ENCODE measurements at regions not wholly inside any gene's neighbourhood (a gene's known extent, or its start where the extent isn't known, plus 50 kb on each side); places are given as distances from the start of the nearest gene placed in this dataset.
"Not testable (repeated sequence)": the region's sequence is repeated elsewhere in the genome, so short reads cannot be mapped to it uniquely, and the experiment has no call there.

DNA sequence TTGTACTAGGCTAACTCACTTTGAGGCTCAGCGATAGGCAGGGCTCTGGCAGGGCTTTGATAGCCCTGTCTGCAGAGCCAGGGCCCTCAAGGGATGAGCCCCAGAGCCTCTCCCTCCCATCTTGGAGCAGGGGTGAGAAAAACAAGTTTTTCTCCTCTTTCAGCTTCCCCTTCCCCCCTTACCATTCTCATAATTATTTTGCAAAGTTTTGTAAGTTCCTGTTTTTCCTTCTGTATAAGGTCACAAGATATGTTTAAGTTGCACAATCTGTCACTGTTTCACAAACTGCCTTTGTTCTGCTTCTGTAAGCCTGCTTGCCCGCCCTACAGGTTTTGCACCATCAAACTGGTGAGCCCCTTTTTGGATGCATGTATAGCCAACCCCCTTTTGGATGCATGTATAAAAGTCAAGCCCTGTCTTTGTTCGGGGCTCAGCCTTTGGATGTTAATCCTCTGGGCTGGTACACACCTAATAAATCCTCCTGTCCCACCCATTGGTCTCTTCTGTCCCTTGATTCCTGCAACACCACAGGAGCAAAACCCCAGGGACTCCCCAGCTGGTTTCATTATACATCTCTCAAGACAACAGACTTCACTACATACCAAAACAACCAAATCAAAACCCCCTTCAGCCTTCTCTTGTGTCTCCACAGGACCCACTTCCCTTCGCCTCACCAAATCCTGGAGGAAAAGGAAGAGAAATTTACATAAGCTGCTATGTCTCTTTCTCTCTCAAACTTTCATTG, 52.5 kb upstream of the RESF1 start:
- Histone ChIP-seq H3K27ac (no peak overlapping the region), H3K4me3 (ENCODE audit: low read depth, low read length) (no peak overlapping the region), H3K27me3 (ENCODE audit: insufficient read depth, low read depth, severe bottlenecking) (no peaks in the 10 kb centered on the region), H3K9me3 (ENCODE audit: severe bottlenecking) (peaks cover 6% of the 10 kb centered on the region), H3K36me3 (no peaks in the 10 kb centered on the region)
- TF ChIP-seq, protein P1, sequence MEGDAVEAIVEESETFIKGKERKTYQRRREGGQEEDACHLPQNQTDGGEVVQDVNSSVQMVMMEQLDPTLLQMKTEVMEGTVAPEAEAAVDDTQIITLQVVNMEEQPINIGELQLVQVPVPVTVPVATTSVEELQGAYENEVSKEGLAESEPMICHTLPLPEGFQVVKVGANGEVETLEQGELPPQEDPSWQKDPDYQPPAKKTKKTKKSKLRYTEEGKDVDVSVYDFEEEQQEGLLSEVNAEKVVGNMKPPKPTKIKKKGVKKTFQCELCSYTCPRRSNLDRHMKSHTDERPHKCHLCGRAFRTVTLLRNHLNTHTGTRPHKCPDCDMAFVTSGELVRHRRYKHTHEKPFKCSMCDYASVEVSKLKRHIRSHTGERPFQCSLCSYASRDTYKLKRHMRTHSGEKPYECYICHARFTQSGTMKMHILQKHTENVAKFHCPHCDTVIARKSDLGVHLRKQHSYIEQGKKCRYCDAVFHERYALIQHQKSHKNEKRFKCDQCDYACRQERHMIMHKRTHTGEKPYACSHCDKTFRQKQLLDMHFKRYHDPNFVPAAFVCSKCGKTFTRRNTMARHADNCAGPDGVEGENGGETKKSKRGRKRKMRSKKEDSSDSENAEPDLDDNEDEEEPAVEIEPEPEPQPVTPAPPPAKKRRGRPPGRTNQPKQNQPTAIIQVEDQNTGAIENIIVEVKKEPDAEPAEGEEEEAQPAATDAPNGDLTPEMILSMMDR (IDR thresholded peaks at IDR 0.05; ENCODE audit: low read depth, low read length) = no peak
- DNase-seq = no peak

DNA sequence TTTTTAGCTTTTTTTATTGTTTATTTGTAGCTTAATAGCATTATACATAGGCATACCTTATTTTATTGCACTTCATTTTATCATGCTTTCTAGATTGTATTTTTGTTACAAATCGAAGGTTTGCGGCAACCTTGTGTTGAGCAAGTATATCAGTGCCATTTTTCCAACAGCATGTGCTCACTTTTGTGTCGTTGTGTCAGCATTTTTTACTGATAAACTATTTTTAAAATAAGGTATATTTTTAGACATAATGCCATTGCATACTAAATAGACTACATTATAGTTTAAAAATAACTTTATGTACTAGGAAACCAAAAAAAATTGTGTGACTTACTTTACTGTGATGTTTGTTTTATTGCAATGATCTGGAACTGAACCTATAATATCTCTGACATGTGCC, 56.2 kb upstream of the RESF1 start:
- no peak for DNase-seq
- H3K27ac ChIP-seq = no peak overlapping the region
- no peaks in the 10 kb centered on the region for H3K27me3 ChIP-seq (ENCODE audit: insufficient read depth, low read depth, severe bottlenecking)
- H3K36me3 ChIP-seq = no peaks in the 10 kb centered on the region
- no peak overlapping the region for H3K4me3 ChIP-seq (ENCODE audit: low read depth, low read length)
- TF ChIP-seq, protein P1 (IDR thresholded peaks at IDR 0.05; ENCODE audit: low read depth, low read length) = no peak
- H3K9me3 ChIP-seq (ENCODE audit: severe bottlenecking) = peaks cover 3% of the 10 kb centered on the region

DNA sequence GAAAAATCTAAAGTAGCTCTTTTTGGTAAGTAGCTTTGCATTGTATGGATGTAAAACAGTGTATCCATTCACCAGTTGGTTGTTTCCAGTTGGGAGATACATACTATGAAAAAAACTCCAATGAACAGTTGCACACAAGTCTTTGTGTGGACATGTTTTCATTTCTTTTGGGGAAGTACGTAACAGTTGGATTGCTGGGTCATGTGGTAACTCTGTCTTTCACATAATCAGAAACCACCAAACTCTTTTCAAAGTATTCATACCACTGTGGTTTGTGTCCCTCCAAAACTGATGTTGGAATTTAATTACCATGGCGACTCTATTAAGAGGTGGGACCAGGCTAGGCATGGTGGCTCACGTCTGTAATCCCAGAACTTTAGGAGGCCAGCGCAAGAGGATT, 58.9 kb upstream of the RESF1 start:
- no peaks in the 10 kb centered on the region for H3K36me3 ChIP-seq
- no peak overlapping the region for H3K4me3 ChIP-seq (ENCODE audit: low read depth, low read length)
- no peak overlapping the region for H3K27ac ChIP-seq
- DNase-seq = no peak
- TF ChIP-seq, protein P1 (IDR thresholded peaks at IDR 0.05; ENCODE audit: low read depth, low read length) = no peak
- no peaks in the 10 kb centered on the region for H3K27me3 ChIP-seq (ENCODE audit: insufficient read depth, low read depth, severe bottlenecking)
- H3K9me3 ChIP-seq (ENCODE audit: severe bottlenecking) = no peaks in the 10 kb centered on the region

DNA sequence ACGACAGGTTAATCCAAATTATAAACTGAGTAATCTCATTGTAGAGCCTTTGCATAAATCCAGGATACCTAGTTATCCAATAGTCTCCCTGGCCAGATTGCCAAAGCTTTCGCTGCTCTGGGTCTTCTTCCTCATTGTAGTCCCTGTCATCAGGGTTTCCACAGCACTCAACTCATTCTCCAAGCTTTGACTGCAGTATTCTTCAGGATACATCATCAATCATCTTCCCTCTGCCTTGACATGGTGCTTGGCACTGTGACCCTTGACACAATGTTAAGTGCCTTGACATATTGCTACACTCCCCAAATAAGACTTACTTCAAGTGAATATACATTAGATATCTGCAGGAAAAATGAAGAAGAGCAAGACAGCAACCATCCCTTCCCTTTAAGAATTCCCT, 60.1 kb upstream of the RESF1 start:
- no peaks in the 10 kb centered on the region for H3K27me3 ChIP-seq (ENCODE audit: insufficient read depth, low read depth, severe bottlenecking)
- no peak for DNase-seq
- no peak overlapping the region for H3K27ac ChIP-seq
- H3K4me3 ChIP-seq (ENCODE audit: low read depth, low read length) = no peak overlapping the region
- TF ChIP-seq, protein P1 (IDR thresholded peaks at IDR 0.05; ENCODE audit: low read depth, low read length) = no peak
- no peaks in the 10 kb centered on the region for H3K9me3 ChIP-seq (ENCODE audit: severe bottlenecking)
- H3K36me3 ChIP-seq = no peaks in the 10 kb centered on the region

DNA sequence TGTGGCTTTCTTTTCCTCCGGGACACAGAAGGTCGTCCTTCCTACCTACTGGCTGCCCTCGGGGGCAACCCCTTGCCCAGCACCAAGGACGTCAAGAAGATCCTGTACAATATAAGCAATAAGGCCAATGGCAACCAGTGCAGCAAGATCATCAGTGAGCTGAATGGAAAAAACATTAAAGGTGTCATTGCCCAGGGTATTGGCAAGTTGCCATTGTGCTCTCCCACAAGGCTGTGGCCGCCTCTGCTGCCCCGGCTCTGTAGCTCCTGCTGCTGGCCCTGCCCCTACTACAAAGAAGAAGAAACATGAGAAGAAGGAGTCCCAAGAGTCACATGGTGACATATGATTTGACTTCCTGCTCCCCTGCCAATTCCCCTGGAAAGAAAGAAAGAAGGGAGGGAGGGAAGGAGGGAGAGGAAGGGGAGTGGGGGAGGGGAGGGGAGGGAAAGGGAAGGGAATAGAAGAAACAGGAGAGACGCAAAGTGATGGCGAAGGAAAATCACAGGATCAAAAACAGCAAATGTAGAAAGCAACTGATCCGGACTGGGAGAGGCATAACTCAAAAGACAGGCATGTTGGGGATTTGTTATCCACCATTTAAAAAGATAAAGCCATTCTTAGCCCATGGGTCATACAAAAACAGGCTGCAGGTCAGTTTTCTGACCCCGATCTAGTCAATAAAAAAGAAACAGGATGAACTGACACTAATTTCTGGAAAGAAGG, 61.3 kb upstream of the RESF1 start:
- Histone ChIP-seq H3K27me3 (ENCODE audit: insufficient read depth, low read depth, severe bottlenecking) (no peaks in the 10 kb centered on the region), H3K9me3 (ENCODE audit: severe bottlenecking) (no peaks in the 10 kb centered on the region), H3K4me3 (ENCODE audit: low read depth, low read length) (no peak overlapping the region), H3K27ac (no peak overlapping the region), H3K36me3 (no peaks in the 10 kb centered on the region)
- TF ChIP-seq, protein P1 (IDR thresholded peaks at IDR 0.05; ENCODE audit: low read depth, low read length) = no peak
- DNase-seq = no peak

DNA sequence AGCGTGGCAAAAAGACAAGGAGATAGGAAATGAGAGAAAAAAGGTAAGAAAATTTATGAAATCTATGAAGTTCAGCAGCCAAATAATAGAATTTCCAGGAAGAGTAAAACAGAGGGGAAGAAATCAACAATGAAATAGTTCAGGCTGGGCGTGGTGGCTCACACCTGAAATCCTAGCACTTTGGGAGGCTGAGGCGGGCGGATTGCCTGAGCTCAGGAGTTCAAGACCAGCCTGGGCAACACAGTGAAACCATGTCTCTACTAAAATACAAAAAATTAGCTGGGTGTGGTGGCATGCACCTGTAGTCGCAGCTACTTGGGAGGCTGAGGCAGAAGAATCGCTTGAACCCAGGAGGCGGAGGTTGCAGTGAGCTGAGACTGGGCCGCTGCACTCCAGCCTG, 62.1 kb upstream of the RESF1 start:
- H3K27me3 ChIP-seq (ENCODE audit: insufficient read depth, low read depth, severe bottlenecking); H3K4me3 ChIP-seq (ENCODE audit: low read depth, low read length); H3K27ac ChIP-seq; H3K36me3 ChIP-seq; DNase-seq; H3K9me3 ChIP-seq (ENCODE audit: severe bottlenecking): not testable (repeated sequence)
